Activated effector memory CD4-positive, alpha-beta T cell treated with anti-CD3 and anti-CD28 coated beads, Interleukin-2, amount 50 U/mL, for 16 hours (primary cell): ENCODE measurements at regions not wholly inside any gene's neighbourhood (a gene's known extent, or its start where the extent isn't known, plus 50 kb on each side); places are given as distances from the start of the nearest gene placed in this dataset.
"Not testable (repeated sequence)": the region's sequence is repeated elsewhere in the genome, so short reads cannot be mapped to it uniquely, and the experiment has no call there.

Experiments
- DNase-seq: peaks from one replicate; pipeline ENCODE4 v3.0.0-alpha.2; 2020

DNA sequence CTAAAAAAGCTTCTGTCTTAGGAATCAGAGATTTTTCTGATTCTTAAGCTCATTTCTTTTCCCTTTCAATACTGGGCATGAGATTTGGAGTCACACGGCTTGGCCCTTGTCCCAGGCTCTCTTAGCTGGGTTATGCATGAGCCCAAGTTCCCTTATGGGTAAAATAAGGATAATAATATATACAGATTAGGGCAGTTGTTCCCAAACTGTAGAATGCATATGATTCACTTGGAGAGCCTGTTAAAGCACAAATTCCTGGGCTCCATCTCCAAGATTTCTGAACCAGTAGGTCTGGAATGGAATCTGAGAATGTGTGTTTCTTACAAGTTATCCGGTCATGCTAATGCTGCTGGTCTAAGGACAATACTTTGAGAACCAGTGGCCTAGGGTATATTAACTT is 154.0 kb downstream of the REEP3 start:
- DNase-seq = no peak

DNA sequence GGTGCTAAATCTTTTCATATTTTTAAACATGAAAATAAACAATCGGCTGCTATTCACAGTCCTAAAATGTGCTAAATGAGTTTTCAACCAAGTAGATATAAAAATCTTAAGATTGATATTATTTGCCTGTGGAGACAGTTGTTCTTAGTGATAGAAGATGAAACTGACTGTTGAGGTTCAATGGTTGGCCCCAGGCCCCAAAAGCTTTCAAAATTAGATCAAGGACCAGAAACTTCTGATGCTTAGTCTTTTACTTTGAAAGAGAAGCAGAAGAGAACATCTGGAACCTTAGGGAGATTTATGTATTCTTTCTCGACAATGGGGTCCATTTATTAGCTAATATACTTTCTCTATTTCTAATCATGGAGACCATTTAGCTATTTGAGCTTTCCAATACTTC is 155.8 kb downstream of the REEP3 start:
- DNase-seq = no peak

DNA sequence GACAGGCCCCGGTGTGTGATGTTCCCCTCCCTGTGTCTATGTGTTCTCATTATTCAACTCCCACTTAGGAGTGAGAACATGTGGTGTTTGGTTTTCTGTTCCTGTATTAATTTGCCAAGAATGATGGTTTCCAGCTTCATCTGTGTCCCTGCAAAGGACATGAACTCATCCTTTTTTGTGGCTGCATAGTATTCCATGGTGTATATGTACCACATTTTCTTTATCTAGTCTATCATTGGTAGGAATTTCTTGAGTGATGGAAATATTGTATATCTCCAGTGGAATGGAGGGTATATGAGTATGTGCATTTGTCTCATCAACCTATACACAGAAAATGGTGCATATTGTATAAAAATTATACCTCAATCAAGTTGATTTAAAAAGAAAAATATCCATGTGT is 159.3 kb downstream of the REEP3 start:
- DNase-seq = not testable (repeated sequence)

DNA sequence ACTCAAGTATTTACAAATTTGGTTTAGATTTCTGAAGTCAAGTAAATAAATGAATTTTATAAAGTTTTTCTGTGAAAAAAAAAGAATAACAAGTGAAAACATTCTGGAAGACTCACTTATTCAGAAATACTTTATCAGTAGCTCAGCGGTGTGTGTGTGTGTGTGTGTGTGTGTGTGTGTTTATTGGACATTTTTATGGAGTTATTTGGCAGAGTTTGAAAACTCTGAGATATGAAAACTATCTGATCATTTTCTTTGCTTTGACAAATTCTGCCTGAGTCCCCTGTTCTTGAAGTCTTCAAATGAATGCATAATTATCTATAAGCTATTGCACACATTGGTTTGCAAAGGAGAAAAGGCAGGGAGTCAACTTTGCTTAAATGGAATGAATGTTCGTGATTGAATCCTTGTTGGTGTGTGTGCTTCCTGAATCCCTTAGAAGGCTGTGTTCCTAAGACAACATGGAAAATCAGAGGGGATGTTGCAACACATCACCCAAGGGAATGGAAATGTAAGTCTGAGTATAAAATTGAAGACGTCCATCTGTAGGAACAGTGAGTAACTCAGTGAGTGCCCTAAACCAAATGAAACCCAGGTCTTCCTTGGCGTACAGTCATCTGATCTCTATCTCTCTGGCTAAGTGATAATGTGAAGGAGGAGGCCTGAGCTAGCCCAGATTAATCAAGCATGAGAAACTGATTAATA is 160.9 kb downstream of the REEP3 start:
- no peak for DNase-seq

DNA sequence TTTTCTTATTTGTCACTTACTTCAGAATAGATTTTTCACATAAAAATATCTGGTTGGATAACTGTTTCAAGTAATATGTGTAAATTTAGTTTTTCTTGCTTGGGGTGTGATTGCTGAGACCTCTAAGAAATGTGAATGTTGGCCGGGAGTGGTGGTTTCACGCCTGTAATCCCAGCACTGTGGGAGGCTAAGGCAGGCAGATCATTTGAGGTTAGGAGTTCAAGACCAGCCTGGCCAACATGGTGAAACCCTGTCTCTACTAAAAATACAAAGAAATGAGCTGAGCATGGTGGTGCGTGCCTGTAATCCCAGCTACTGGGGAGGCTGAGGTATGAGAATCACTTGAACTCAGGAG is 161.5 kb downstream of the REEP3 start:
- DNase-seq = not testable (repeated sequence)

DNA sequence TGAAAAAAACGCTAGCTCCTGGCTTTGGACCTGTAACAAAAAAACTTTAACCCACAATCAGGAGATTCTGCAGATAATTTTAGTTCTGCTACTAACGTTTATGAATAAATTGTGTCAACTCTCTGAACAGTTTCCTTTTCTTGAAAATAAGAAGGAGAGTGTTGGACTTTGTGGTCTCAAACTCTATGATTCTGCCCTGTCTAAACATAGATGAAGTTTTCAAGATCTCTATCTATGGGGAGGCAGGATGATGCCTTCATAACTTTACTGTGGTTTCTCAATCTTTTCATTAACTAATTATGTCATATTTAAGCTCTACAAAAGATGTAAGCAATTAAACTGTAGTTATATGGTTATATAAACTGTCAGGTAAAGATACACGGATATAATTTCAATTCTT is 162.0 kb downstream of the REEP3 start:
- no peak for DNase-seq

DNA sequence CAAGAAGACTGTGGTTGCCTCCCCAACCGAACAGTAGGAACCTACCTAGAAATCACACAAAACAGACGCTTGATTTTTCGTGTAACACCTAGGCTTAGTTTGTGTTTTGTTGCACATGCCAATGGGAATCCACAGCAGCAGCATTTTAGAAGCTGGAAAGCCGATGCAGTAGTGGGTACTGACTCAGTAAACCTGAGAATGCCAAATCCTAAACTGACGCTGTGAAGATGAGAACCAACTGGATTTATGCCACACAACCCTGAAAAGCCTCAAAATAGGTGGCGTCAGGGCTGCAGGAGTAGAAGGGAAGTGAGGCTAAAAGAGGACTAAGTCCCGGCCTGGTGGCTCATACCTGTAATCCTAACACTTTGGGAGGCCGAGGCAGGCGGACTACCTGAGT is 162.5 kb downstream of the REEP3 start:
- DNase-seq = no peak

DNA sequence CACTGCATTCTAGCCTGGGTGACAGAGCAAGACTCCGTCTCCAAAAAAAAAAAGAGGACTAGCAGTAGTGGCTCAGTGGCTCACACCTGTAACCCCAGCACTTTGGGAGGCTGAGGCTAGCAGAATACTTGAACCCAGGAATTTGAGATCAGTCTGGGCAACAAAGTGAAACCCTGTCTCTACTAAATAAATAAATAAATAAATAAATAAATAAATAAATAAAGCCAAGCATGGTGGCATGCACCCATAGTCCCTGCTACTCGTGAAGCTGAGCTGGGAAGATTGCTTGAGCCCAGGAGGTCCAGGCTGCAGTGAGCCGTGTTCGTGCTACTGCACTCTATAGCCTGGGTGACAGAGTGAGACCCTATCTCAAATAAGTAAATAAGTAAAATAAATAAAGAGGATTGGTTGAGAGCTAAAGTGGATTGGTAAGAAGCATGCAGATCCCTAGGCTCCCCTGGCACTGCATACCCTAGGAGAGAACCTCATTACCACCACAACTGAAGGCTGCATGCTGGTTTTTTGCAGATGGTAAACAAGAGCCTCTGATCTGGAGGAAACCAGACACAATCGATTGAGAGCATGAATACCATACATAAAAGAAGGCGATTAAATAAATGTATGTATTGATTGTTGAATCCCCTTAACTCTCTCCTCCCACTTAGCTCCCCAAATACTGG is 163.2 kb downstream of the REEP3 start:
- no peak for DNase-seq

DNA sequence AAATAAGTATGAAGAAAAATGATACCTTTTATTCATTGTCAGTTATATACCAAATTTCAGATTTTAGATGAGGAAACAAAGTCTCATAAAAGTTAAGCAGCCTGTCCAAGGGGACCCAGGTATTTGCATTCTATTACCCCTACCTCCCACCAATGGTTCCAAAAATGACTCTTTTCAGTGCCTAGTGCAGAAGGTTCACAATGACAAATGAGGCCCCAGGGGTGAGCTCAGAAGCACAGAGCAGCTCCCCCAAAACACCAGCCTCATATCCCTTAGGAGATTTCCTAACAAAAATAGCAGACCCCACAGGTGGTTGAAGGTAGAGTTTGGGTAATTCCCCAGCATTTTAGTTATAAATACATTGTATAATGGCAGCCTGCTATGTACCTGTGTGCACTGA is 168.6 kb downstream of the REEP3 start:
- DNase-seq = no peak

DNA sequence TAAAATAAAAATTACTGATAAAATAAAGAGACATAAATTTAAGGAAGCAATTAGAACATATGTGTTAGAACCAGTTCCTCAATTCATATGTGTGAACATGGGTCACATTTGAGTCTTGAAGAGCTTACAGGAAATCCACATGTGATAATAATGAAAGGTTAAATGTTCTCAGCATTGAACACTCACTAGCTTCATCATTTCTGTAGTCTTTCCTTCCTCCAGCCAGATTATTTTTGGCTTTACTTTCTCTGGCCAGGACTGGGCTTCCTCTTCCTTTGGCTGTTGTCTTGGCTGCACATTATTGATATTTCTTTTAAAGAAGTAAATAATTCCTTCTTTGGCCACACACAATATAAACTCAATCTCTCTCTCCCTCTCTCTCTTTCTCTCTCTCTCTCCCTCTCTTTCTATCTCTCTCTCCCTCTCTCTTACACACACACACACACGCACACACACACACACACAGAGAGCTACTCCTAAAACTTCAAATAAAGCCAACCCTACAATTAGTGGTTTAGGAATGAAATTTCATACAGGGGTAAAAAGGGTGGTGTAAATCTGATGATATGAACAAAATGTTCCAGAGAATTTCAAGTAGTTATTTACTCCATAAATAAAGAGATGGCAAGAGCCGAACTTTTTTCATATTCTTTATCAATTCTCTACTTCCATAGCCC is 171.2 kb downstream of the REEP3 start:
- no peak for DNase-seq

DNA sequence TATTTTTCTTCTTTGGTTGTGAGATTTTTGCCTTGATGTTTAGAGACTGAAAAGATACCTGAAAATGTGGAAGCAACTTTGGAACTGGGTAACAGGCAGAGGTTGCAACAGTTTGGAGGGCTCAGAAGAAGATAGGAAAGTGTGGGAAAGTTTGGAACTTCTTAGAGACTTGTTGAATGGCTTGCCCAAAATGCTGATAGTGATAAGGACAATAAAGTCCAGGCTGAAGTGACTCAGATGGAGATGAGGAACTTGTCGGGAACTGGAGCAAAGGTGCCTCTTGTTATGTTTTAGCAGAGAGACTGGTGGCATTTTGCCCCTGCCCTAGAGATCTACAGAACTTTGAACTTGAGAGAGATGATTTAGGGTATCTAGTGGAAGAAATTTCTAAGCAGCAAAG is 171.8 kb downstream of the REEP3 start:
- not testable (repeated sequence) for DNase-seq

DNA sequence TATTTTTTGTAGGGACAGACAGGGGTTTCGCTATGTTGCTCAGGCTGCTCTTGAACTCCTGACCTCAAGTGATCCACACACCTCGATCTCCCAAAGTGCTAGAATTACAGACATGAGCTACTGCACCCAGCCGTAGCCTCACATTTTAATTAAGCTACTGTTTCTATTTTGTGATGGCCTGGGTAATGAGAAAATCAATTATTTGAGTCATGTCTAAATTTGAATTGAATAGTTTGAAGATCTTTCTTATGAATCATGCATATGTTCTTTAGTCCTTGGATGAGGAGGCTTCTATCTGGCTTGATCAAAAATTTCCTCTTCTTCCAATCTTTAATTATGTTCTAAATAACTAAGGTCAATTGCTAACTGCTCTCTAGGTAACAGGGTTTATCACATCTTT is 175.0 kb downstream of the REEP3 start:
- DNase-seq = no peak

DNA sequence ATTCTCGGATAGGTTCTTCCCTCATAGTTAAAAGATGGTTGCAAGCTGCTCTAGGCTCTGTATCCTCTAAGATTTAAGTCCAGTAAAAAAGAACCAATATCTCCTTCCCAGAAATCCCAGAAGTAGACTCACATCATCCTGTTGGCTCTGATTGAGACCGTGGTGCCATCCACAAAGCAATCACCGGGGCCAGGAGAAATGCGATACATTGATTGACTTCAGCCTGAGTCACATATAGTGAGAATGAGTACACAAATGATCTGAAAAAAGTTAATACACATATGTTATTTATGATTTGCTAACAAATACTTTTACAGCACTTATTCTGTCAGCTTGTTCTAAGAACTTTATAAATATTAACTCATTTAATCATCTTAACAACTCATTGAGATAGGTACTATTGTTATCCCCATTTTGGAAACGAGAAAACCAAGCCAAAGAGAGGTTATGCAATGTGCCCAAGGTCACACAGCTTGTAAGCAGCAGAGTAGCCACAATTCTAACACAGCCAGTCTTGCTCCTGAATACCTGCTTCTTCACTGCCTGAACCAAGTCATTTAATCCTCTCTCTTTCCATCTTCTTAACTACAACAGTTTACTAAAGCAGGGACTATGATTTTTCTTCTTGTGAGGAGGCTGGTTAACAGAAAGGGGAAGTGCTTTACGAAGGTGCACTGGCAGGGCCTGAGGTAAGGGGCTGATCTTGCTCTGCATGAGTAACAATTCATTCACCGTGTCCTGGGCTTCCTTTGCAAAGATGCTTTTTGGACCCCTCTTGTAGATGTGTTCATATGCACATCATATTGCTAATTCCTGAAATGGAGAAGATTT is 177.0 kb downstream of the REEP3 start:
- no peak for DNase-seq

DNA sequence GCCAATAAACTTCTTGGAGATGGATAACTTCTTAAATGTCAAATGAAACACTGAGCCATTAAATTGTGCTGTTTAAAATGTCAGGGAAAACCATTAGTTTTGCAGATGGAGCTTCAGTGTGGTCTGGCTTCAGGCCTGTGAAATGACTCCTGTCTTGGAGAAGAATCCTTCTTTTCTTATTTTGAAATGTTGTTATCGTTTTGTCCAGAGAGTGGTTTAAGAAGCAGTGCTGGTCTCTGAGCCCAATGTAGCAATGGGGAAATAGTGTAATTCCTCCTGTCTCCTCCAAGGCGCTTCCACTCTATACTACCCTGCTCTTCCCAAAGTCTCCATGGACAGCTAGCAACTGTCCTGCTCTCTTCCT is 177.6 kb downstream of the REEP3 start:
- no peak for DNase-seq

DNA sequence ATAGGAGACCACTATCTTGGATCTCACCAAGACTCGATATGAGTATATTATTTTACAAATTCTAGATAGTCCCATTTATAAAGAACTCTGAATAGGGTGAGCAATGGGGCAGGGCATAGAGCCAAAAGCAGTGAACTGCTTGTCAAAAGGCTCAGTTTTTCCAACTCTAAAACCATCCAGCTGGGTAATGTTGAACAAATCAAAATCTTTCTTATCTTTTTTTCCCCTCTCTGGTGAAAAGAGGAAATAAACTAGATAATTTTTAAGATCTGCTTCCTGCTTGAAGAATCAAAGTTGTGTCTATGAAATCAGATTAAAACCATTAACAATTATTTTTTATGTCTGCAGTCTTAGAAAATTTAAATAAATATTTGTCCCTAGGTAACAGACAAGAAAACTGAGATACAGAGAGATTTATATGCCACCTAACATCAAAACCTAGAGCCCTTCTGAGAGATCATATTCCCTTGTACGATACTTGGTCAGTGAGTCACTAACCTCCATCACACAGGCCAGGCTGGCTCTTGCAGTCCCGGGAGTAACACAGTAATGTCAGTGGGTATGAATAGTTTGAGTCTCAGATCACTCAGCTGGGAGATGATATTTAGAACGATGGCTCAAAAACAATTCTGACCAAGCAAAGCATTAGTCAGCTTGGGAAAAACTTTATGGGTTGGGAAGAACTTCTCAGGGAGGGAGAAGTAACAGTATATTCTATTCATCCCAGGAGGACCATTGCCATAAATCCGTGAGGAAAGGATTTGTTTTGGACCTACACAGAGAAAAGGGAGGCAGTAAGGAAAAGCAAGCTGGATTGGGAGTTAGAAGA is 178.8 kb downstream of the REEP3 start:
- no peak for DNase-seq

DNA sequence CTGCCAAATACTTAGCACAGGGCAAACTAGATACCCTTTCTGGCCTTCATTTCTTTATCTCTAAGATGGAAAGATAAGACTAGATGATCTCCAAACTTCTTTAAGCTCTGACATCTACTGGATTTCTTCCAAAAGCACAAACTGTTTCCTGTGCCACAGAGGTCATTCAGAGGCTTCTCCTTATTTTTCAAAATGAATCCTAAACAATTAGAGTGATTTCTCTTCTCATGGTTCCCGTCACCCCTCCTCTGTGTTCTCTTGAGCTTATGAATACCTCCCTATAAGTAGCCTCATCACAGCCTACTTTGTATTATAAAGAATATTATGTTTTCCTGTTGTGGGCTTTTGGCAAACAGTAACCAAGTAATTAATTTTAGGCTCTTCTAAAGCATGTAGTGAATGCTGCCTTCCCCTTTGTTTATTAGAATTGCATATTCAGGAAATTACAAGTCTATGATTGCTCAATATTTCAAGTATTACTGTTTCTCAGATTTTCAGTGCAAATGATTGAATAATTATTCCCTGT is 179.5 kb downstream of the REEP3 start:
- no peak for DNase-seq

DNA sequence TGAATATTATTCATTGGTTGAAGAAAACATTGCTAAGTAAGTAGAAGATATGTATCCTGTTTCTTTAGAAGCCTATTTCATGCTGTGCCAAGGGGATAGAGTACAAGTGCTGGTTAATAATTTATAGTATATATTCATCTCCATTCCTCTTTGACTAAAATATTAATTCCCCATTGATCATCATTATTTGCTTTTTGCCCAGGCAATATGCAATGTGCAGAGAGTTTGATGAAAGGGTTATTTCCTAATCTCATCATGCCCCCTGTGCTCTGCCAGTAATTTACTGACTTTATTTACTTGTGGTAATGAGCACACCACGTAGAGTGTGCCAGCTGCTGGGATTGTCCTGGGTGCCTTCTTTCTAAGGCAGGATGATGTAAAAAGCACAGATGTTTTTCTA is 180.9 kb downstream of the REEP3 start:
- DNase-seq = no peak

DNA sequence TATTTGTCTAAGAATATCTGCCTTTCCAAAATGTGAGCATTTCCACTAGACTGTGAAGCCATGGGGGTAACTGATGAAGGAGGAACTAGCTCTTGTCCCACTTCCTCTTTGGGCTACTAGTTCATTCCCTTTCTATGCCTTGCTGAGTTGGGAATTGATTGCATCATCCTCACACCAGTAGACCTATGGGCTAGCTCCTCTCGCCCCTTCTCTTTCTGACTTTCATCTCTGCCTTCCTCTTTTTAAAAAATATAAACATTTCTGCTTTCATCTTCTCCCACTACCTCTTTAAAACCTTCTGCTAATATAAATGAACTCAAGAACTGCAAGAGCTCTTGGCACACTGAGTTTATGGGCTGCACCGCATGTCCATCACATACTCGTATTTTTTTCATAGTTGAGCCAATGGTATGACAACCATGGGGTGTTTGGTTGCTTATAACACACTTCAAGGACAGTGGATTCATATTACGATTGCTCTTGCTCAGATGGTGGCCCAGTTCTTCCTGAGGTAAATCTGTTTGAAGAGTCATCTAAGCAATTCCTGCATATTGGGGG is 182.0 kb downstream of the REEP3 start:
- no peak for DNase-seq

DNA sequence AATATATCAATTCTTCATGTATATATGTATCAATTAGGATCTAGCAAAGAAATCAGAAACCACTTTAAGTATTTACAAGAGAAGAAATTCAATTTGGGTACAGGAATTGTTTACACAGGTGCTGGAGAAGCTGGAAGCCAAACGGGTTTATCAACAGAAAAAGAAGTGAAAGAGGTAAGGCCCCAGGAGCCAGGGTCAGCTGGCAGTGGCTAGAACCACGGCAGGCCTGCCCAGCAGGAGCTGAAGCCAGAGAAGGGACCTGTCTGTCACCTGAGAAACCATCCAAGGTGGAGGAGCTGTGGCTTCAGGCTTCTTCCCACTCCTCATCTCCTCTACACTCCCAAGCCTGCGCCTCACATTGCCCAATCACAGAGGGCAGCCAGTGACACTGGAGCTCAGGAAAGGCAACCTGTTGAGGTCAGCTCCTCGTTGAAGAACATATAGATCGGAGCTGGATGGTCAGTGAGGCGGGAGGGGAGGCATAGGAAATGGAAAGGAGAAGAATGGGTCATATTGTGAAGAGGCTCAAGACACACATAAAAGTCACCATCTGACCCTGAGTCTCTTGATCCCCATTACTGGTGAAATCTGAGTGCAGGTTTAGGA is 182.6 kb downstream of the REEP3 start:
- DNase-seq = no peak

DNA sequence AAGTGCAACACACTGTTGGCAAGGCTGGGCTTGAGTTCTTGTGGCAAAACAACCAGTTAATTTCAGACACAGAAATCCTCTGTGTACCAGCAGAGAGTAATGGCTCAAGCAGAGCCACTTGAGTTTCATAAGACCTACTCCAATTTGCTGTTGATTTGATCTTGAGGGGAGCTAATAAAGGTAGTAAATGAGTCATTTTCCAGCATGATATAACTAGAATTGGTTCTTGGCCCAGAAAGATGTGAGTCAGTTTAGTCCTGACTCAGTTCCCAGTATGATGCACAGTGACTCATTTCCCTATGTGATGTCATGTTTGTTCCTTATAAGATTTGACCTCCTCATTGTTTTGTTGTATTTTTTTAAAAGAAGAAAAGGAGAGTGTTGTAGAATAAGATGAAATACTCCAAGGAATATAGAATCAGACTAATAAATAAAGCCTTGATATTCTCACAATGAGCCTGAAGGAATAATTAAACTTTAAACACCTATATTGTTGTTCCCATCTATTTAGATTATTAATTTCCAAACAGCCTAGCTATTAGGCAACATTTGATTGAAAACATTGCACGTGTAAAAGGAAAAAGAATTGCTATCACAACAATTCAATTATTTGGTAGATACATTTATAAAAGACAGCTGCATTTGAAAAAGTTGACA is 186.2 kb downstream of the REEP3 start:
- no peak for DNase-seq

DNA sequence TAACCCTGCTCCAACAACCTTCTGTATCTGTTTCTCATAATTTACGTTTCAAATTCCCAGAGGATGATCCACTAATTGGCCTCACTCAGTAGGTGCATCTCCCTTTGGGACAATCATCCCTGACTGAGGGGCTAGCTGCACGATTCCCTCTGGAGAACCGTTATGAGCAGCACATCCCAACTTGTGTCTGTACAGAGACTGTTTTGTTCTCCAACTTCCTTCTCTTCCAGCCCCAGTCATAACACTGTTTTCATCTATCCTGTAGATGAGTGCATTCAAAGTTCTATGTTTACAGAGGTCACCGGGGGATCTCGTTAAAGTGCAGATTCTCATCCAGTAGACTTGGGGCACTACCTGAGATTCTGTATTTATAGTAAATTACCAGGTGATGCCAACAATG is 187.2 kb downstream of the REEP3 start:
- DNase-seq = no peak
